Right lobe of liver (tissue), 6 donors: ENCODE measurements at regions not wholly inside any gene's neighbourhood (a gene's known extent, or its start where the extent isn't known, plus 50 kb on each side); places are given as distances from the start of the nearest gene placed in this dataset.

Experiments used
- ATAC-seq, 4 donors: fragments of 200-7000 bp; cut with Tn5 transposase; one replicate each; pipeline ENCODE4 v1.9.1; 2020; ENCODE audit warnings: mild to moderate bottlenecking in 4 of 4, moderate library complexity in 4 of 4
- DNase-seq, 3 donors: peaks; one replicate each; pipeline ENCODE4 v3.0.0-alpha.2; 2020
- H3K27ac ChIP-seq, 3 donors: fragments of 200-600 bp; one replicate each; pipeline ENCODE4 v1.8.0; 2022
- H3K27me3 ChIP-seq, 2 donors: fragments of 200-600 bp; one replicate each; pipeline ENCODE4 v1.8.0; 2022
- H3K36me3 ChIP-seq, 4 donors: fragments of 200-600 bp; sonication (generic) in 1 of 4; one replicate each; pipeline versions ENCODE4 v1.5.1 to v1.8.0; 2017 to 2022; ENCODE audit warnings: control low read depth in 1 of 4
- H3K4me1 ChIP-seq, 4 donors: fragments of 200-600 bp; sonication (generic) in 1 of 4; one replicate each; pipeline versions ENCODE4 v1.5.1 to v1.8.0; 2017 to 2022; ENCODE audit warnings: control low read depth in 1 of 4
- H3K4me3 ChIP-seq, 3 donors: fragments of 200-600 bp; one replicate each; pipeline ENCODE4 v1.8.0; 2022
- H3K9me3 ChIP-seq, 4 donors: fragments of 200-600 bp; sonication (generic) in 1 of 4; one replicate each; pipeline versions ENCODE4 v1.5.1 to v1.8.0; 2017 to 2022; ENCODE audit warnings: control low read depth in 1 of 4
- POLR2A ChIP-seq: fragments of 450-650 bp; IDR thresholded peaks from one replicate; pipeline ENCODE4 v1.6.1; 2017; ENCODE audit warnings: antibody characterized with exemption, mild to moderate bottlenecking
- WGBS: methylation state at CpG from one replicate; pipeline ENCODE4 v1.1.6; 2018; ENCODE audit warnings: low coverage, low lambda C conversion rate; ENCODE audit not compliant: insufficient coverage; ENCODE audit errors: missing lambda C conversion rate; 5-methylcytosine and 5-hydroxymethylcytosine counted together
- intact Hi-C, 2 donors: fragments of 100-400 bp; cut with DNase I; formaldehyde crosslinking; loops; one replicate each; pipeline versions ENCODE4 v1.11.2 to v1.14.1; 2022
- TF ChIP-seq, protein P1 (sequence below), 4 donors: fragments of 200-600 bp in 3 of 4; fragments of 450-650 bp in 1 of 4; IDR thresholded peaks; one replicate each; pipeline versions ENCODE4 v1.5.1 to v1.8.0; 2016 to 2022; ENCODE audit warnings: antibody characterized with exemption in 4 of 4, mild to moderate bottlenecking in 2 of 4
- donor health status: DM: no; HTN: yes; CAD: no.
- donor health status: DM: no; HTN: no; CAD: no.
- donor health status: DM: no; HTN: no; CAD: no.
- donor health status: DM: no; HTN: yes; CAD: no.
- donor health status: DM: no; HTN: yes; CAD: no.

DNA sequence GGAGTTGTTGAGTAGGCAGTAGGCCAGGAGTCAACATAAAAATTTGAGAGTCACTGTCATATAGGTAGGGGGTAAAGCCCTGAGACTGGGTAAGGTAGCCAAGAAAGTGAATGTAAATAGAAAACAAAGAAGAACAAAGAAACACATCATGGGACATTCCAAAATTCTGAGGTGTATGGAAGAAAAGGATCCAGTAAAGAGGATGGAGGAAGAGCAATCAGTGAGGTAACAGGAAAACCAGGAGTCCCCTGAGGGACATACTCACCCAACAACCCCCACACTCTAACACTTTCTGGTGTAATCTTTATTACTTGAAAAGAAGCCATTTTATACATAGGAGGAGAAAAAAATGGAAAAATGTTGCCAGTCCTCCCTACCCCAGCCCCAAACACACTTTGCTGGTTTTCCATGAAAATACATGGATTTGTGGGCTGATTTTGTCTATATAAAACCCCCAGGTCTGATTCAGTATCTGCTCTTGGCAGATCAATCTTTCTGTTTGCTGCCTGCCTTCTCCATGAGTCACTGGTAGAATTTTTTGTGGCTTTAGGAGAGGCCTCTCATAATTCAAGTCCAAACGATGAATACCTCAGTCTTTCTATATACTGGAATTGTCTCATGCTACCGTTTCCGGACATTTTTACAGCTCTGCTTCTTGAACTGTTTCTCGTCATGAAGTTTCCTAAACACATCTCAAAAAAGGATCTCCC, 271.4 kb upstream of the MAN1A1 start:
- DNase-seq (no peak), ATAC-seq (no peak)
- no peaks in the 10 kb centered on the region for H3K4me1 ChIP-seq
- H3K4me3 ChIP-seq: no peak overlapping the region
- H3K36me3 ChIP-seq: no peaks in the 10 kb centered on the region
- no peak for TF ChIP-seq POLR2A
- TF ChIP-seq, protein P1, sequence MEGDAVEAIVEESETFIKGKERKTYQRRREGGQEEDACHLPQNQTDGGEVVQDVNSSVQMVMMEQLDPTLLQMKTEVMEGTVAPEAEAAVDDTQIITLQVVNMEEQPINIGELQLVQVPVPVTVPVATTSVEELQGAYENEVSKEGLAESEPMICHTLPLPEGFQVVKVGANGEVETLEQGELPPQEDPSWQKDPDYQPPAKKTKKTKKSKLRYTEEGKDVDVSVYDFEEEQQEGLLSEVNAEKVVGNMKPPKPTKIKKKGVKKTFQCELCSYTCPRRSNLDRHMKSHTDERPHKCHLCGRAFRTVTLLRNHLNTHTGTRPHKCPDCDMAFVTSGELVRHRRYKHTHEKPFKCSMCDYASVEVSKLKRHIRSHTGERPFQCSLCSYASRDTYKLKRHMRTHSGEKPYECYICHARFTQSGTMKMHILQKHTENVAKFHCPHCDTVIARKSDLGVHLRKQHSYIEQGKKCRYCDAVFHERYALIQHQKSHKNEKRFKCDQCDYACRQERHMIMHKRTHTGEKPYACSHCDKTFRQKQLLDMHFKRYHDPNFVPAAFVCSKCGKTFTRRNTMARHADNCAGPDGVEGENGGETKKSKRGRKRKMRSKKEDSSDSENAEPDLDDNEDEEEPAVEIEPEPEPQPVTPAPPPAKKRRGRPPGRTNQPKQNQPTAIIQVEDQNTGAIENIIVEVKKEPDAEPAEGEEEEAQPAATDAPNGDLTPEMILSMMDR (IDR thresholded peaks at IDR 0.05): no peak
- H3K27ac ChIP-seq: no peak overlapping the region
- no peaks in the 10 kb centered on the region for H3K9me3 ChIP-seq
- WGBS: 87% methylated on average over 4 of the region's 4 CpGs
- no peaks in the 10 kb centered on the region for H3K27me3 ChIP-seq
- intact Hi-C loops: no loop called here

DNA sequence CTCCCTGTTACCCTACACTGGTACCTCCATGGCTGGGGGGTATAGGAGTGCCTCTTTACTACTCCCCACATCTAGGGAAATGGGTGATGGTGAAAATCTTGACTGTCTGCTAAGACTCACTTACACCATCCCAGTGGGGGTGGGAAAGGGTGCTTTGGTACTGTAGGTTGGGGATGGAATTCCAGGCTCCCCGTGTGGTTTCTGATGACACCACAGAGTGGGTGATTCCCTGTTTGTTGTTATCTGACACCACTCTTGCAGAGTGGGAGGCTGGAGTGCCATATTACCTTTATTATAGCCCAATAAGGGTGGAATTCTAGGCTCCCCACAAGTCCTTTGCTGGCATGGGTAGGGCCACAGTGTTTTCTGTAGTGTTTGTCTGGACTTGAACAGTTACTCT, 264.6 kb upstream of the MAN1A1 start:
- WGBS: 67% methylated on average over 1 of the region's 1 CpG
- Histone ChIP-seq H3K9me3 (no peaks in the 10 kb centered on the region), H3K4me3 (no peak overlapping the region), H3K4me1 (no peaks in the 10 kb centered on the region), H3K27ac (no peak overlapping the region), H3K36me3 (no peaks in the 10 kb centered on the region), H3K27me3 (no peaks in the 10 kb centered on the region)
- intact Hi-C loops: no loop called here
- TF ChIP-seq, protein P1 (IDR thresholded peaks at IDR 0.05): no peak
- no peak for TF ChIP-seq POLR2A
- ATAC-seq (no peak), DNase-seq (no peak)

GRCh38 chr6:119612911-119613381, 263.4 kb upstream of the MAN1A1 start:
- intact Hi-C loops: no loop called here
- ATAC-seq (no peak), DNase-seq (no peak)
- TF ChIP-seq, protein P1 (IDR thresholded peaks at IDR 0.05): no peak
- TF ChIP-seq POLR2A: no peak
- H3K27me3 ChIP-seq: no peaks in the 10 kb centered on the region
- H3K4me3 ChIP-seq: no peak overlapping the region
- no peaks in the 10 kb centered on the region for H3K9me3 ChIP-seq
- H3K36me3 ChIP-seq: no peaks in the 10 kb centered on the region
- H3K27ac ChIP-seq: no peak overlapping the region
- no peaks in the 10 kb centered on the region for H3K4me1 ChIP-seq

DNA sequence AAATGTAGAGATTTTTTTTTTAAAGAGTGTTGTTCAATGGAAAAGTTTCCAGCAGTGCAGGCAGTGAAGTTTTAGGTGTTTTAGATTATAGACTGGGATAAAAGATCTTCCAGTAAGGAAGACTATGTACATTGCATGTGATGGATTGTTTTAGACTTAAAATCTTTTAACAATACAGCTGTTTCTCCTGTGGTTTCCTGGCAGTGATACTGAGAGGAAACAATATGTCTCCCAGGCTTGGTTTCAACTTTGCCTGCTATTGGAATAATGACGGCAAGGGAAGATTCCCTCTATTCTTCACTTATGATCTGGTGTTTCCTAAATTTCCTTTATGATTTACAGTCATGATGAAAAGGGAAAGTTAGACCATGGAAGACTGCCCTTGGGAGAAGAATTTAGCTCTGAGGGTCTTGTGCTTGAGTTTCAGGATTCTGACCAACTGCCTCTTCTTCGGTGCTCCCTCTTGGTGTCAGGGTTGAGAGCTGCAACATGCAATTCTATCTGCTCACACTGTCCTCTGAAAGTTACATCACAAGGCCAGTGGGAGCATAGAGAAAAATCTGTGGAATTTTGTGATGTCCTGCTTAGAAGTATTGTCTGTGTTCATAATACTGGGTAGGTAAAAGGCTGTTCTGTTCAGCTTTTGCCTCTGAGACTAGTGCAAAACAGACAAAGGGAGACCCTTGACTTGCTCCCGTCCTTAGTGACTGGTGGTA, 262.8 kb upstream of the MAN1A1 start:
- Histone ChIP-seq H3K27me3 (no peaks in the 10 kb centered on the region), H3K4me3 (no peak overlapping the region), H3K36me3 (no peaks in the 10 kb centered on the region), H3K9me3 (no peaks in the 10 kb centered on the region), H3K27ac (no peak overlapping the region), H3K4me1 (no peaks in the 10 kb centered on the region)
- no peak for DNase-seq
- ATAC-seq: no peak
- TF ChIP-seq POLR2A: no peak
- TF ChIP-seq, protein P1 (IDR thresholded peaks at IDR 0.05): no peak
- intact Hi-C loops: no loop called here
- WGBS: 37% methylated on average over 3 of the region's 3 CpGs
